ENCODE measurements at regions not wholly inside any gene's neighbourhood (a gene's known extent, or its start where the extent isn't known, plus 50 kb on each side); places are given as distances from the start of the nearest gene placed in this dataset.

GRCh38 chr16:73216932-73217331 lies 169.0 kb upstream of the ZFHX3 start:
- TF ChIP-seq POLR2A (IDR thresholded peaks at IDR 0.05; ENCODE audit: low read length), result no peak
- no peak for TF ChIP-seq GATA1 (IDR thresholded peaks at IDR 0.05; ENCODE audit: low read depth, low read length)
